Peyer's patch (tissue), 4 donors: ENCODE measurements at regions not wholly inside any gene's neighbourhood (a gene's known extent, or its start where the extent isn't known, plus 50 kb on each side); places are given as distances from the start of the nearest gene placed in this dataset.

Experiments
- DNase-seq, 3 donors: peaks; one replicate each; pipeline ENCODE4 v3.0.0-alpha.2; 2017 to 2019
- H3K27ac ChIP-seq, 4 donors: fragments of 200-600 bp; sonication (generic); one replicate each; pipeline ENCODE4 v1.5.1; 2016 to 2019
- H3K27me3 ChIP-seq, 2 donors: fragments of 200-600 bp; sonication (generic); one replicate each; pipeline ENCODE4 v1.5.1; 2019
- H3K36me3 ChIP-seq, 3 donors: fragments of 200-600 bp; sonication (generic); one replicate each; pipeline ENCODE4 v1.5.1; 2016 to 2019
- H3K4me1 ChIP-seq, 4 donors: fragments of 200-600 bp; sonication (generic); one replicate each; pipeline ENCODE4 v1.5.1; 2016 to 2019
- H3K4me3 ChIP-seq, 4 donors: fragments of 200-600 bp; sonication (generic); 1 replicate in 3 of 4; 2 replicates in 1 of 4; pipeline ENCODE4 v1.5.1; 2016 to 2019; ENCODE audit warnings: mild to moderate bottlenecking in 1 of 4
- H3K9me3 ChIP-seq, 4 donors: fragments of 200-600 bp; sonication (generic); one replicate each; pipeline ENCODE4 v1.5.1; 2016 to 2019; ENCODE audit warnings: mild to moderate bottlenecking in 1 of 4
- CTCF ChIP-seq, 6 experiments: fragments of 450-650 bp in 4 of 6; fragments of 200-600 bp in 2 of 6; sonication (generic) in 1 of 6; IDR thresholded peaks; one replicate each; pipeline ENCODE4 v1.5.1; 2017 to 2019; ENCODE audit warnings: antibody characterized with exemption in 6 of 6, mild to moderate bottlenecking in 3 of 6, moderate library complexity in 1 of 6
- POLR2A ChIP-seq, 2 donors: fragments of 450-650 bp; IDR thresholded peaks; one replicate each; pipeline ENCODE4 v1.5.1; 2017; ENCODE audit warnings: antibody characterized with exemption in 2 of 2, mild to moderate bottlenecking in 2 of 2, moderate library complexity in 2 of 2

DNA sequence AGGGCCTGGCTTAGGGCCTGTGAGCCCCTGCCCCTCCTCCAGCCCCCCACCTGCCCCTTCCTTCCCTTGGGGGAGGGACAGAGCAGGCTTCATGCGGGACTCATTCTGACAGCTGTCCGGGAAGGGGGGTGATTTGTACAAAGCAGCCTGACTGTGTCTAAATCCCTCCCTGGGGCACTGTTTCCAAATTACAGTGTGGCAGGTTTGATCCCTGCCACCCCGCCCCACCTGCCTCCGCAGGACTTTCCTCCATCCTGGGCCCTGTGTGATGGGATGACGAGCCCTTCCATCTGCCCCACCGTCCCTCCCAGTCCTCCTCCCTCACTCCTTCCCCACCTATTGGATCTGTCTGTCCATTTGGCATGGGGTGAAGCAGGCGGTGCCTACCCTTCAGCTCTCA is 363.9 kb downstream of the BCL11B start:
- Histone ChIP-seq H3K36me3 (no peaks in the 10 kb centered on the region), H3K27me3 (no peaks in the 10 kb centered on the region), H3K4me1 (peaks cover 0 to 12% (median 0%) of the 10 kb centered on the region in 4 donors), H3K27ac (no peak overlapping the region), H3K9me3 (no peaks in the 10 kb centered on the region), H3K4me3 (no peak overlapping the region)
- TF ChIP-seq POLR2A (IDR thresholded peaks at IDR 0.05) (no peak), CTCF (IDR thresholded peaks at IDR 0.05) (no peak)
- DNase-seq: no peak

DNA sequence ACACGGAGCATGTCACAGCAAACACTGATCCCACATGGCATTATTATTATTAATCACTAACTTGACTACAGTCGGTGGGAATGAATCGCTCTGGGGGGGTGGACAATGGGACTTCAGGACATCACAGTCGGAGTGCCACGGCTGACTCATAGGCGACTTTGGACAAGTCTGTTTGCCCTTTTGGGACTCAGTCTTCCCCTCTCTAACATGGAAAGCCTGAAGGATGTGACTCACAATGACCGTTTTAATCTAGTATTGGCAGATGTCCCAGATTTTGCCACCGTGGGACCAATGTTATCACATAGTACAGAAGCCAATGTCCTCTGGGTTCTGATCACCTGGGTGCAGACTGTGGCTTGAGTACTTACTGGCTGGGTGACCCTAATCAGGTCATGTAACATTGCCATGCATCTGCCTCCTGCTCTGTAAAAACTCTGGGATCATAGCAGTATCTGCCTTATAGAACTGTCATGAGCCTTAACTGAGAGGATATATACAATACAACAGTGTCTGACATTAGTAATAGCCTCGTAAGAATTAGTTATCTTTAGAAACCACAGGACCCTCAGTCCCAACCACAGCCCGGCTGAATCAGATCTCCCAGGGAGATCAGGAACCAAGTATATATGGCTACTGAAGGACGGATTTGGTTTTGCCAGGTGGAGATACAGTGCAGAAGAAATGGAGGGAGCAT is 362.6 kb downstream of the BCL11B start:
- H3K4me1 ChIP-seq: peaks cover 0 to 12% (median 0%) of the 10 kb centered on the region in 4 donors
- no peak for TF ChIP-seq CTCF (IDR thresholded peaks at IDR 0.05)
- TF ChIP-seq POLR2A (IDR thresholded peaks at IDR 0.05): no peak
- no peak overlapping the region for H3K4me3 ChIP-seq
- no peaks in the 10 kb centered on the region for H3K27me3 ChIP-seq
- H3K27ac ChIP-seq: no peak overlapping the region
- DNase-seq: peak in 2 of 3 donors; percentile 57 to 74
- no peaks in the 10 kb centered on the region for H3K36me3 ChIP-seq
- H3K9me3 ChIP-seq: no peaks in the 10 kb centered on the region

DNA sequence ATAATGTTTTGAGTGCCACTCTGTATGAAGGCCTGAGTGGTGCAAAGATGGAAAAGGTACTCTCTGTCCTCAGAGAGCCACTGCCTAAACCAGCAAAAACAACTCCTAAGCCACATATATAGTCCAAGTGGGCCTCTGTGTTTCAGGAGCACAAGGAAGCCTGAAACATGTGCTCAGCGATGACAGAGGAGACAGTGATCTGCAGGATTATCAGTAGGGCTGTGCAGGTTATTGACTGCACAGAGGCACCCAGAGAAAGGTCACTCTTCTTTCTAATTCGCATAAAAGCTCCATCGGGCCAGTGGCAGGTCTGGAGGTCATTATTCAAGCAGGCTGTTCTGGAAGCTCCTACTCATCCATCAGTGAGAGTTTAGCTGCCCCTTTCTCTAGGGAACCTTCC is 361.9 kb downstream of the BCL11B start:
- TF ChIP-seq POLR2A (IDR thresholded peaks at IDR 0.05) (no peak), CTCF (IDR thresholded peaks at IDR 0.05) (no peak)
- H3K9me3 ChIP-seq: no peaks in the 10 kb centered on the region
- H3K36me3 ChIP-seq: no peaks in the 10 kb centered on the region
- H3K4me1 ChIP-seq: peaks cover 0 to 12% (median 0%) of the 10 kb centered on the region in 4 donors
- no peak overlapping the region for H3K27ac ChIP-seq
- H3K27me3 ChIP-seq: no peaks in the 10 kb centered on the region
- no peak for DNase-seq
- no peak overlapping the region for H3K4me3 ChIP-seq

- no peak for DNase-seq
- H3K27ac ChIP-seq: peak overlapping the region in 1 of 4 donors; percentile 19
- no peaks in the 10 kb centered on the region for H3K4me1 ChIP-seq
- no peak overlapping the region for H3K4me3 ChIP-seq
- H3K9me3 ChIP-seq: no peaks in the 10 kb centered on the region
- no peaks in the 10 kb centered on the region for H3K27me3 ChIP-seq
- no peaks in the 10 kb centered on the region for H3K36me3 ChIP-seq
- TF ChIP-seq CTCF (IDR thresholded peaks at IDR 0.05) (no peak), POLR2A (IDR thresholded peaks at IDR 0.05) (no peak)
These were observed 359.3 kb downstream of the BCL11B start for GRCh38 chr14:98912655-98913054.

DNA sequence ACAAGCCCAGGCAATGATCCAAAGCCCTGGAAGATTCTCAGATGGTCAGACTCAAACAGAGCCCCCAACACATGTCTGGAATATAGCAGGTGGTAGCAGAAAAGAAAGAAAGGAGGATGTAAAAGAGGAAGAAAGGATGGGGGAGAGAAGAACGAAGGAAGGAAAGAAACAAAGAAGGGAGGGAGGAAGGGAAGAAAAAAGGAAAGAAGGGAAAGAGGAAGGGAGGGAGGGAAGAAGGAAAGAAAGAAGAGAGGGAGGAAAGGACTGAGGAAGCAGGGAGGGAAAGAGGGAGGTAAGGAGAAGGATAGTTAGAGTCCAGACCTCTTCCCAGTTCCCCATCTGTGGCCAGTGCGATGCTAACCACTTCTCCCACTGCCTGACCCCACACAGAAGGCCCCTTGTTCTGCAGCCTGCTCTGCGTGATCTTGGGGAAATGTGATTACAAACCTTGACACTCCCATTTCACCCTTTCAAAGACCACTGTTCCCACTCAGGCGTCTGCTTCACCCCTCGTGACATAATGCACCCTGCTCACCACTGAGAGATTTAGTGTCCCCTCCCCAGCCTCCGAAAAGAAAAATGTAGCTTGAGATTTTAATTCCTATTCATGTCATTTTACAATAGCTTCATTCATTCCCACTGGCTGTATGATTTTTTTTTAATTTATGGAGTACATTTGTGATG is 357.9 kb downstream of the BCL11B start:
- Histone ChIP-seq H3K4me3 (no peak overlapping the region), H3K9me3 (no peaks in the 10 kb centered on the region), H3K27ac (no peak overlapping the region), H3K27me3 (no peaks in the 10 kb centered on the region), H3K4me1 (no peaks in the 10 kb centered on the region), H3K36me3 (no peaks in the 10 kb centered on the region)
- no peak for TF ChIP-seq CTCF (IDR thresholded peaks at IDR 0.05)
- no peak for TF ChIP-seq POLR2A (IDR thresholded peaks at IDR 0.05)
- DNase-seq: no peak
